Nephron (organoid): ENCODE measurements at regions not wholly inside any gene's neighbourhood (a gene's known extent, or its start where the extent isn't known, plus 50 kb on each side); places are given as distances from the start of the nearest gene placed in this dataset.

ENCODE experiments used
- H3K27ac Mint-ChIP-seq, 3 experiments: 2 replicates each; pipeline ENCODE4 v1.8.0; 2020; ENCODE audit warnings: mixed read lengths in 3 of 3, mild to moderate bottlenecking in 2 of 3, moderate library complexity in 1 of 3
- H3K27me3 Mint-ChIP-seq: 2 replicates; pipeline ENCODE4 v1.8.0; 2021; ENCODE audit warnings: low read depth, mild to moderate bottlenecking, moderate library complexity, mixed read lengths
- H3K36me3 Mint-ChIP-seq: 2 replicates; pipeline ENCODE4 v1.8.0; 2020; ENCODE audit warnings: low read depth, mixed read lengths
- H3K4me1 Mint-ChIP-seq: 2 replicates; pipeline ENCODE4 v1.8.0; 2020; ENCODE audit warnings: mixed read lengths
- H3K4me3 Mint-ChIP-seq, 3 experiments: 2 replicates each; pipeline ENCODE4 v1.8.0; 2020; ENCODE audit warnings: mild to moderate bottlenecking in 3 of 3, mixed read lengths in 3 of 3, moderate library complexity in 2 of 3
- H3K9me3 Mint-ChIP-seq: 2 replicates; pipeline ENCODE4 v1.8.0; 2020; ENCODE audit warnings: mixed read lengths
- CTCF ChIP-seq, 3 experiments: fragments of 200-600 bp; sonication (generic); IDR thresholded peaks; one replicate each; pipeline ENCODE4 v1.5.0; 2021; ENCODE audit warnings: antibody characterized with exemption in 3 of 3; ENCODE audit not compliant: unreplicated experiment in 3 of 3

- Mint-ChIP-seq H3K9me3 (no peaks in the 10 kb centered on the region), H3K36me3 (peaks cover 3% of the 10 kb centered on the region), H3K27ac (peak overlapping the region; percentile 67 to 94 (median 94)), H3K27me3 (no peaks in the 10 kb centered on the region), H3K4me3 (no peak overlapping the region), H3K4me1 (peaks cover 77% of the 10 kb centered on the region)
- TF ChIP-seq CTCF (IDR thresholded peaks at IDR 0.05; ENCODE audit: unreplicated experiment in 3 of 3), result no peak
These were observed 470.8 kb upstream of the TNP1 start for GRCh38 chr2:217330647-217331046.

GRCh38 chr2:217329023-217329431 lies 469.2 kb upstream of the TNP1 start:
- H3K4me1 Mint-ChIP-seq, result peaks cover 75% of the 10 kb centered on the region
- H3K27ac Mint-ChIP-seq, result peak overlapping the region; percentile 94 to 96 (median 95)
- no peaks in the 10 kb centered on the region for H3K27me3 Mint-ChIP-seq

DNA sequence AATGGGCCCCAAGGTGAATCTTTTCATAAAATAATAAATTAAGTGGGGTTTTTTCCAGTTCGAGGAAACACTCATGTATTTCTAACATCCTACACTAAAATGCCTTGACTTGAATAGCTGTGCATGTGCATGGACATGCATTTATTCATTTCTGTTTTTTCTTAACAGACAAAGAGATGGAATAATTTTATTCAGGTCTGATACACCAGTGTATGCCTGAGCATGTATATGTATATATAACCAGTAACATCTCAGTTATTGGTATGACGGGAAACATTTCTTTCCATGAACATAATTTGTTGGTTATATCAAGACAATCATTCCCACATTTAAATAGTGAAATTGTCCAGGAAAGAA lies 468.7 kb upstream of the TNP1 start:
- peaks cover 12% of the 10 kb centered on the region for H3K9me3 Mint-ChIP-seq
- H3K4me1 Mint-ChIP-seq, result peaks cover 72% of the 10 kb centered on the region
- H3K4me3 Mint-ChIP-seq, result no peak overlapping the region
- TF ChIP-seq CTCF (IDR thresholded peaks at IDR 0.05; ENCODE audit: unreplicated experiment in 3 of 3), result no peak
- H3K27me3 Mint-ChIP-seq, result no peaks in the 10 kb centered on the region
- peaks cover 23% of the 10 kb centered on the region for H3K36me3 Mint-ChIP-seq
- H3K27ac Mint-ChIP-seq, result peak overlapping the region; percentile 94 to 96 (median 95)

More at GRCh38 chr2:217329023-217329431, 469.2 kb upstream of the TNP1 start:
- Mint-ChIP-seq H3K9me3 (peaks cover 8% of the 10 kb centered on the region), H3K36me3 (peaks cover 19% of the 10 kb centered on the region), H3K4me3 (peak overlapping the region in 2 of 3 experiments; percentile 2 to 41)
- no peak for TF ChIP-seq CTCF (IDR thresholded peaks at IDR 0.05; ENCODE audit: unreplicated experiment in 3 of 3)

DNA sequence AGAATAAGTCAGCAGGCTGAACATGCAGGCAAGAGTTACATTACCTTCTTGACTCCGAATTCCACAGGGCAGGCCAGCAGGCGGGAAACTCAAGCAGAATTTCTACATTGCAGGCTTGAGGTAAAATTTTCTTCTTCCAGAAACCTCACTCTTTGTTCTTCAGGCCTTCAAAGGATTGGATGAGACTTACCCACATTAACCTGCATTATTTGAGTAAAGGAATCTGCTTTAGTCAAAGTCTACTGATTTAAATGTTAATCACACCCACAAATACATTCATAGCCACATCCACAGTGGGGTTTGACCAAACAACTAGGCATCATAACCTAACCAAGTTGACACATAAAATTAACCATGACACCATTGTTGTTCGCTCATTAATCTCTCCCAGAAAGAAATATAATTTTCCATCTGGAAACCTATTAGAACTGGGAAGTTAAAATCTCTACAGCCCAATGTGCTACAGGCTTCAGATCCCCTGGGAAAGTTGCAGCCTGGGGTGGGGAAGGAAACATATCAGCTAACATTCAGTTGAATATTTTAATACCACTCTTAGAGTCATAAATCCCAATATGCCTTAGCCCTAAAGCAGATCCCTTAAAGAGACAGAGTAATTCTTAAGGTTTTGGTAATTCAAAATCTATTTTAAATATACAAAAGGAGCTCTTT lies 468.2 kb upstream of the TNP1 start:
- Mint-ChIP-seq H3K4me1 (peaks cover 68% of the 10 kb centered on the region), H3K36me3 (peaks cover 23% of the 10 kb centered on the region), H3K27ac (peak overlapping the region; percentile 94 to 96 (median 95)), H3K4me3 (peak overlapping the region; percentile 7 to 59 (median 55)), H3K27me3 (no peaks in the 10 kb centered on the region), H3K9me3 (peaks cover 12% of the 10 kb centered on the region)
- no peak for TF ChIP-seq CTCF (IDR thresholded peaks at IDR 0.05; ENCODE audit: unreplicated experiment in 3 of 3)

GRCh38 chr2:217326238-217327022 lies 466.6 kb upstream of the TNP1 start:
- peaks cover 12% of the 10 kb centered on the region for H3K9me3 Mint-ChIP-seq
- peak overlapping the region in 1 of 3 experiments; percentile 26 for H3K4me3 Mint-ChIP-seq
- H3K27me3 Mint-ChIP-seq, result no peaks in the 10 kb centered on the region
- peaks cover 23% of the 10 kb centered on the region for H3K36me3 Mint-ChIP-seq
- TF ChIP-seq CTCF (IDR thresholded peaks at IDR 0.05; ENCODE audit: unreplicated experiment in 3 of 3), result no peak
- peak overlapping the region; percentile 28 to 95 (median 44) for H3K27ac Mint-ChIP-seq
- peaks cover 54% of the 10 kb centered on the region for H3K4me1 Mint-ChIP-seq
